LNCAP (cell line): ENCODE measurements at regions not wholly inside any gene's neighbourhood (a gene's known extent, or its start where the extent isn't known, plus 50 kb on each side); places are given as distances from the start of the nearest gene placed in this dataset.

ENCODE experiments used
- CTCF ChIP-seq: fragments of 450-650 bp; IDR thresholded peaks from 2 replicates; pipeline ENCODE4 v1.5.1; 2017; ENCODE audit warnings: mild to moderate bottlenecking

DNA sequence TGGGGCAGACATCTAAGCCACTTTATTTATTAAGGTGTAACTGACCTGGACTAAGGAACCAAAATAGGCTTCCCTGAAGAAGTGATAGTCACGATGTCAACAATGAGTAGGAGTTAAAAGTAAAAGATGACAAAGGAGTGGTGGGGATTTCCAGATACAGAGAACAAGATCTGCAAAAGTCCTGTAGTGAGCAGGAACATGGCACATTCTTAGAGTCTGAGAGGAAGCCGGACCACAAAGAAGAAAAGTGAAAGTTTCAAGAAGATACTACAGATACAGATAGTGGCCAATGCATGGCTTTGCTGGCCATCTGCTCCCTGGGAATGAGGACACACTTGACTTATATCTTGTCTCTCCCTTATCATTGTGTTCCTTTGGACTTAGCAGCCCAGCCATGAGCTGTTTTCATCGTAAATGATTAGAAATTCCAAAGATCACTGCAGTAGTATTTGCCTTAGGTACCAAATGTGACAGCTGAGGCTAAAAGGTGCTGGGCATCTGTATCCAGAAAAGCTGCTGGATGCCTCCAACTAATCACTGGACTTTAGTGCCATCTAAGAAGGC, 302.4 kb upstream of the NR5A2 start:
- no peak for TF ChIP-seq CTCF

GRCh38 chr1:199727682-199728081, 299.8 kb upstream of the NR5A2 start:
- no peak for TF ChIP-seq CTCF

DNA sequence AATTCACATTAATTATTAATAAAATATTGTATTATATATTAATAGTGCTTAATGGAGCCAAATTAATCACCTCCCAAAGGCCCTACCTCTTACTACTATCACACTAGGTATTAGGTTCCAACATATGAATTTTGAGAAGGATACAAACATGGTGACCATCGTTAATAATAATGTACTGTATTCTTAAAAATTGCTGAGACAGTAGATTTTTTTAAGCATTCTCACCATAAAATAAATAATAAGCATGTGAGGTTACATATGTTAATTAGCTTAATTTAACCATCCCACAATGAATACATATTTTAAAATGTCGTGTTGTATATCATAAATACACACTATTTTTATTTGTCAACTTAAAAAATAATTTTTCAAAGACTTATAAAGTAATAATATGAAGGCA, 299.2 kb upstream of the NR5A2 start:
- TF ChIP-seq CTCF, result no peak

GRCh38 chr1:199733125-199733524, 294.4 kb upstream of the NR5A2 start:
- no peak for TF ChIP-seq CTCF

GRCh38 chr1:199734186-199734585, 293.3 kb upstream of the NR5A2 start:
- TF ChIP-seq CTCF, result no peak

DNA sequence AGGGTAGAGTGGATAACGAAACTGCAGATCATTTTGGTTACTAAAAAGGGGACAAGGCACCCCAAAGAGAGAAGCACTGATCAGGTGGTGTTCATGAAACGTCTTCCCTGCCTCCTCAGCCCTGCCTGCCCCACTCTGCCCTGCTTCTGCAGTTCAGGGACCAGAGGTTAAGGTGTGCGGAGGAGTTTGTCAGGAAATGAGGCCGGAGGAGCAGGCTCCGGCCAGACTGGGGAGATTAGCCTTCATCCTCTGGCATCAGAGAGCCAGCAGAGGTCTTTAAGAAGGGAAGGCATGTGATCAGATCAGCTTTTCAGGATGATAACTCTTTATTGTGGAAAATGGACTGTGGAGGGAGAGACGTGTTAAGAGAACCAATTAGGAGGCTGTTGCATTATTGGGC, 291.9 kb upstream of the NR5A2 start:
- no peak for TF ChIP-seq CTCF

- no peak for TF ChIP-seq CTCF
Observed at GRCh38 chr1:199736646-199737045, 290.9 kb upstream of the NR5A2 start.

DNA sequence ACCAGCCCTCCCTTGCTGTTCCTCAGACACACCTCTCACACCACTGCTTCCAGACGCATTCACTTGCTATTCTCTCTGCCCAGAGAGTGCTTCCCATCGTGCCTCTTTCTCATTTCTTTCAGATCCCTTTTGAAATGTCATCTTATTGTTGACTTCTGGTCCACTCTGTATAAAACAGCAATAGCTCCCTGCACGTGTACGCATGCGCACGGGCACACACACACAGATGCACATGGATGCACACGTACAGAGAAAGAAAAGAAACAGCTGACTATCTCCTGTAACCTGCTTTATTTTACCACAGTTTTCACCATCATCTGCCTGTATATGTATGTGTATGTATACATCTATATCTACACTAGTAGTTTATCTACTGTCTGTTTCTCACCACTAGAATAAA, 285.9 kb upstream of the NR5A2 start:
- TF ChIP-seq CTCF, result no peak
